Ovary (tissue), 7 donors: ENCODE measurements at regions not wholly inside any gene's neighbourhood (a gene's known extent, or its start where the extent isn't known, plus 50 kb on each side); places are given as distances from the start of the nearest gene placed in this dataset.

Source experiments
- DNase-seq, 5 donors: peaks; one replicate each; pipeline ENCODE4 v3.0.0-alpha.2; 2019 to 2020
- H3K27ac ChIP-seq, 2 donors: fragments of 200-600 bp; one replicate each; pipeline versions ENCODE4 v1.5.1 to v1.8.0; 2019 to 2022
- H3K27me3 ChIP-seq: fragments of 200-600 bp; one replicate; pipeline ENCODE4 v1.8.0; 2022
- H3K36me3 ChIP-seq: fragments of 200-600 bp; sonication (generic); one replicate; pipeline ENCODE4 v1.5.1; 2019
- H3K4me1 ChIP-seq: one replicate; pipeline ENCODE4 v1.8.1; 2013; ENCODE audit warnings: mild to moderate bottlenecking, moderate library complexity; ENCODE audit not compliant: insufficient read depth
- H3K4me3 ChIP-seq: fragments of 200-600 bp; sonication (generic); one replicate; pipeline ENCODE4 v1.5.1; 2017
- H3K9me3 ChIP-seq, 2 donors: fragments of 200-600 bp in 1 of 2; sonication (generic) in 1 of 2; one replicate each; pipeline versions ENCODE4 v1.5.1 to v1.8.1; 2013 to 2019; ENCODE audit warnings: mild to moderate bottlenecking in 1 of 2, moderate library complexity in 1 of 2
- CTCF ChIP-seq, 3 donors: fragments of 450-650 bp in 2 of 3; fragments of 200-600 bp in 1 of 3; IDR thresholded peaks; one replicate each; pipeline versions ENCODE4 v1.5.1 to v1.8.0; 2016 to 2022; ENCODE audit warnings: antibody characterized with exemption in 3 of 3, mild to moderate bottlenecking in 1 of 3
- EP300 ChIP-seq: sonication (generic); formaldehyde crosslinking; IDR thresholded peaks from one replicate; pipeline ENCODE4 v1.6.1; 2017; ENCODE audit warnings: antibody characterized with exemption
- POLR2A ChIP-seq: fragments of 450-650 bp; IDR thresholded peaks from one replicate; pipeline ENCODE4 v1.6.1; 2017; ENCODE audit warnings: antibody characterized with exemption, mild to moderate bottlenecking, moderate library complexity
- WGBS, 3 donors: extraction: QIAGEN DNeasy Blood & Tissue Kit in 1 of 3; methylation state at CpG; one replicate each; pipeline versions ENCODE4 v1.1.5 to v1.1.7; 2013 to 2017; 5-methylcytosine and 5-hydroxymethylcytosine counted together
- intact Hi-C, 4 donors: fragments of 100-400 bp; cut with DNase I; formaldehyde crosslinking; loops; one replicate each; pipeline versions ENCODE4 v1.11.0 to v1.15.1; 2022 to 2023
- donor health status: DM: no; HTN: no; CAD: no; lungs with moderate emphysema.
- donor health status: DM: no; HTN: no; CAD: no.
- donor health status: Bipolar disorder and iron deficiency.
- donor health status: DM: no; HTN: no; CAD: no.
- donor health status: DM: yes; HTN: yes; CAD: no.

DNA sequence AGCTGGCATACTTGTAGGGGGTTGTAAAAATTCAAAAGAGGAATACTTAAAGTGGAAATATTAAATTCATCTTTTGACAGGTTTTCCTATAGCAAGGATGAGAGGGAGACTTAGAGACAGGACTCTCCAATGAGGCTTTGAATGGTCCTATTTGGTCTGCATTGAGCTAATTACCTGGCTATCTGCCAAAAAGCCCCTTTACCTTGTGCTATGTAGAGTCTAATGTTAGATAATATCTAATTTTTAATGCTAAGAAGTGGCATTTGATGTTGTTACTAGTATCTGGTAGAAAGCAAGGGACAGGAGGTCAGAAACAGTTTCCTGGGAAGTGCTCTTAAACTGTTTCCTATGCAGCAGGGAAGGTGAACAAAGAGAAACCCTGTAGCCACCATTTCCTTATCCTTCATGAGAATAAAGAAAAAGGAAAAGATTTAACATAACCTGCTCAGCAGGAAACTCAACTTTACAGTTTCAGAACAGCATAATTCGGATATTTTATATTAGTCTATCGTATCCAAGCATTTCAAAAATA lies 550.0 kb downstream of the SOX5 start:
- Histone ChIP-seq H3K4me3 (no peak overlapping the region), H3K27ac (no peak overlapping the region), H3K9me3 (no peaks in the 10 kb centered on the region), H3K4me1 (no peaks in the 10 kb centered on the region), H3K27me3 (no peaks in the 10 kb centered on the region), H3K36me3 (no peaks in the 10 kb centered on the region)
- DNase-seq: no peak
- intact Hi-C loops: no loop called here
- TF ChIP-seq EP300: no peak
- TF ChIP-seq POLR2A: no peak
- no peak for TF ChIP-seq CTCF (IDR thresholded peaks at IDR 0.05)
- WGBS, 3 donors: 34 to 40% (median 38%) methylated on average over 2 of the region's 2 CpGs

DNA sequence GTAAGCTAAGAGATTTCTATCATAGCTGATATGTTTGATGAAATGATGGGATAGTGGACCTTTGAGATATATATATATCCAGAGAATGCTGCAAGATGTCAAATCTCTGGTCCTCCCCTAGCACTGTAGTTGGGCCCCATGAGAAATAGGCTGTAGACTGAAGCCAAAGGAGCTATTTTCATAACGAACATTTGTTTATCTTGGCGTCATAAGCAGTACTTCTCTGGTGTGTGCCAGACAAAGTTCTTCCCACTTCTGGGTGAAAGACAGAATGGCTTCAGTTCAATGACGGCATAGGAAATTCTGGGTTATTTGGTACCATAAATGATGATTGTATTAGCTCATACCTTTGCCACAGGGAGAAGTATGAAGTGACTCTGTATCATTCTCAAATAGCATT lies 534.3 kb downstream of the SOX5 start:
- TF ChIP-seq POLR2A (no peak), CTCF (IDR thresholded peaks at IDR 0.05) (no peak), EP300 (no peak)
- Histone ChIP-seq H3K9me3 (no peaks in the 10 kb centered on the region), H3K4me3 (no peak overlapping the region), H3K27me3 (no peaks in the 10 kb centered on the region), H3K4me1 (no peaks in the 10 kb centered on the region), H3K27ac (no peak overlapping the region), H3K36me3 (no peaks in the 10 kb centered on the region)
- WGBS, 3 donors: 42 to 53% (median 44%) methylated on average over 3 of the region's 3 CpGs
- no peak for DNase-seq
- intact Hi-C loops: no loop called here

GRCh38 chr12:23421556-23421955 lies 527.9 kb downstream of the SOX5 start:
- no peak overlapping the region for H3K27ac ChIP-seq
- H3K4me3 ChIP-seq: no peak overlapping the region
- intact Hi-C loops: no loop called here
- no peak for DNase-seq
- 71 to 75% (median 72%) methylated on average over 6 of the region's 6 CpGs for WGBS, 3 donors
- H3K36me3 ChIP-seq: no peaks in the 10 kb centered on the region
- no peaks in the 10 kb centered on the region for H3K9me3 ChIP-seq
- H3K27me3 ChIP-seq: no peaks in the 10 kb centered on the region
- no peak for TF ChIP-seq CTCF (IDR thresholded peaks at IDR 0.05)
- no peak for TF ChIP-seq EP300
- TF ChIP-seq POLR2A: no peak
- H3K4me1 ChIP-seq: no peaks in the 10 kb centered on the region

DNA sequence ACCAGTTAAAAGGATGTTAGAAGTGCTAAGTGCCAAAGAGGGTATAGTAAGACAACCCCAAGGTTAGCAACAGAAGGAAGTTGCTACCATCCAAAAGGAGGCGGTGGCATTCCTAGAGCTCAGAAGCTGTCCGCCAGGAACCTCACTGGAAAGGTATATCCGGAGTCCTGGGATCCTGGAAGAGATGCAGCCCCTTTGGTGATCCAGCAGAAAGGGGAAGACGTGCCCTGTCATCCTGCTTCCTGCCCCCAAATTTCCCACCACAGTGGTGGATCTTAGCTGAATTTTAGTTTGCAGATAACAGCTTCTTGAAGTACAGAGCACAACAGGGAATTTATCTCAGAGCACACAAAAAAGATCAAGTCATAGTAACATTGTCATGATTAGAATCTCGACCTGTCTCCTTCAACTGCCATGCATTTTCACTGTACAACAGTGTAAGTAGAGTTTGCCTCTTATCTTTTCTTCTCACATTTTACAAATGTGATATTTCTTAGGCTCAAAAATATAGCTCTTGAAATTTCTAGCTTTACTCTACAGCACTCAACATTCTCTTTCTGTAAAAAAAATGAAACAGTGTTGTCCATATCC lies 526.3 kb downstream of the SOX5 start:
- Histone ChIP-seq H3K27ac (no peak overlapping the region), H3K4me1 (no peaks in the 10 kb centered on the region), H3K27me3 (no peaks in the 10 kb centered on the region), H3K36me3 (no peaks in the 10 kb centered on the region), H3K9me3 (no peaks in the 10 kb centered on the region), H3K4me3 (no peak overlapping the region)
- intact Hi-C loops: no loop called here
- TF ChIP-seq CTCF (IDR thresholded peaks at IDR 0.05) (no peak), POLR2A (no peak), EP300 (no peak)
- DNase-seq: no peak
- WGBS, 3 donors: 77 to 94% (median 88%) methylated on average over 5 of the region's 5 CpGs
